Adrenal gland (tissue), 5 donors: ENCODE measurements at regions not wholly inside any gene's neighbourhood (a gene's known extent, or its start where the extent isn't known, plus 50 kb on each side); places are given as distances from the start of the nearest gene placed in this dataset.
"Not testable (repeated sequence)": the region's sequence is repeated elsewhere in the genome, so short reads cannot be mapped to it uniquely, and the experiment has no call there.

Experiments used
- CTCF ChIP-seq, 6 experiments: fragments of 450-650 bp in 4 of 6; fragments of 200-600 bp in 2 of 6; sonication (generic) in 1 of 6; IDR thresholded peaks; 1 replicate in 5 of 6; 2 replicates in 1 of 6; pipeline versions ENCODE4 v1.5.1 to v1.8.0; 2016 to 2021; ENCODE audit warnings: antibody characterized with exemption in 6 of 6, mild to moderate bottlenecking in 2 of 6, moderate library complexity in 1 of 6
- POLR2A ChIP-seq, 2 donors: fragments of 450-650 bp; IDR thresholded peaks; one replicate each; pipeline ENCODE4 v1.6.1; 2017; ENCODE audit warnings: antibody characterized with exemption in 2 of 2, mild to moderate bottlenecking in 2 of 2, moderate library complexity in 1 of 2
- donor health status: DM: no; HTN: no; CAD: no.

GRCh38 chr1:120542365-120542764 lies 127.5 kb downstream of the NBPF8 start:
- TF ChIP-seq CTCF, POLR2A (IDR thresholded peaks at IDR 0.05): not testable (repeated sequence)
